PFSK-1 (cell line): ENCODE measurements at regions not wholly inside any gene's neighbourhood (a gene's known extent, or its start where the extent isn't known, plus 50 kb on each side); places are given as distances from the start of the nearest gene placed in this dataset.

Experiments
- FOXP2 ChIP-seq: optimal IDR thresholded peaks from 2 replicates; pipeline ENCODE3; 2011; ENCODE audit warnings: borderline replicate concordance, control low read depth, inconsistent platforms; ENCODE audit not compliant: insufficient read depth; ENCODE audit errors: extremely low read length, extremely low read depth
- POLR2AphosphoS5 ChIP-seq: IDR thresholded peaks from 2 replicates; pipeline ENCODE4 v1.6.1; 2012; ENCODE audit warnings: low read depth, mild to moderate bottlenecking, control low read depth, low read length, moderate library complexity
- SIN3A ChIP-seq: IDR thresholded peaks from 2 replicates; pipeline ENCODE4 v1.6.1; 2012; ENCODE audit warnings: mild to moderate bottlenecking, low read length, moderate library complexity, borderline replicate concordance; ENCODE audit not compliant: insufficient read depth
- TAF1 ChIP-seq: IDR thresholded peaks from 2 replicates; pipeline ENCODE4 v1.6.1; 2012; ENCODE audit warnings: low read length, control low read depth, borderline replicate concordance; ENCODE audit not compliant: insufficient read depth
- TF ChIP-seq, protein P1 (sequence below), 2 experiments: IDR thresholded peaks; 2 replicates each; pipeline versions ENCODE4 v1.6.1 to v1.8.0; 2011 to 2012; ENCODE audit warnings: low read depth in 2 of 2, low read length in 2 of 2, control low read depth in 1 of 2, inconsistent platforms in 1 of 2, mild to moderate bottlenecking in 1 of 2, moderate library complexity in 1 of 2; ENCODE audit not compliant: insufficient read depth in 1 of 2

DNA sequence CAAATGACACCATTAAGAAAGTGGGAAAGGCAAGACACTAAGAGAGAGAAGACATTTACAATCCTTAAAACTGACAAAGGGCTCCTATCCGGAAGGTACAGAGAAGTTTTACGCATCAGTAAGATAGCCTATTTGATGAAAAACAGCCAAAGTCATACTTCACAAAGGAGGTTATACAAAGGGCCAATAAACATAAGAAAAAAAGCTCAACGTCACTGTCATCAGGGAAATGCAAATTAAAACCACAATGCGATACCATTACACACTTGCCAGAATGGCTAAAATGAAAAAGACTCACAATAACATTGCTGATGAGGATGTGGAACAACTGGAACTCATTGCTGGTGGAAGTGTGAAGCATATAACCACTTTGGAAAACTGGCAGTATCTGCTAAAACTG, 168.6 kb upstream of the FAR2 start:
- TF ChIP-seq FOXP2 (no peak), POLR2AphosphoS5 (no peak), TAF1 (no peak), SIN3A (no peak)
- TF ChIP-seq, protein P1, sequence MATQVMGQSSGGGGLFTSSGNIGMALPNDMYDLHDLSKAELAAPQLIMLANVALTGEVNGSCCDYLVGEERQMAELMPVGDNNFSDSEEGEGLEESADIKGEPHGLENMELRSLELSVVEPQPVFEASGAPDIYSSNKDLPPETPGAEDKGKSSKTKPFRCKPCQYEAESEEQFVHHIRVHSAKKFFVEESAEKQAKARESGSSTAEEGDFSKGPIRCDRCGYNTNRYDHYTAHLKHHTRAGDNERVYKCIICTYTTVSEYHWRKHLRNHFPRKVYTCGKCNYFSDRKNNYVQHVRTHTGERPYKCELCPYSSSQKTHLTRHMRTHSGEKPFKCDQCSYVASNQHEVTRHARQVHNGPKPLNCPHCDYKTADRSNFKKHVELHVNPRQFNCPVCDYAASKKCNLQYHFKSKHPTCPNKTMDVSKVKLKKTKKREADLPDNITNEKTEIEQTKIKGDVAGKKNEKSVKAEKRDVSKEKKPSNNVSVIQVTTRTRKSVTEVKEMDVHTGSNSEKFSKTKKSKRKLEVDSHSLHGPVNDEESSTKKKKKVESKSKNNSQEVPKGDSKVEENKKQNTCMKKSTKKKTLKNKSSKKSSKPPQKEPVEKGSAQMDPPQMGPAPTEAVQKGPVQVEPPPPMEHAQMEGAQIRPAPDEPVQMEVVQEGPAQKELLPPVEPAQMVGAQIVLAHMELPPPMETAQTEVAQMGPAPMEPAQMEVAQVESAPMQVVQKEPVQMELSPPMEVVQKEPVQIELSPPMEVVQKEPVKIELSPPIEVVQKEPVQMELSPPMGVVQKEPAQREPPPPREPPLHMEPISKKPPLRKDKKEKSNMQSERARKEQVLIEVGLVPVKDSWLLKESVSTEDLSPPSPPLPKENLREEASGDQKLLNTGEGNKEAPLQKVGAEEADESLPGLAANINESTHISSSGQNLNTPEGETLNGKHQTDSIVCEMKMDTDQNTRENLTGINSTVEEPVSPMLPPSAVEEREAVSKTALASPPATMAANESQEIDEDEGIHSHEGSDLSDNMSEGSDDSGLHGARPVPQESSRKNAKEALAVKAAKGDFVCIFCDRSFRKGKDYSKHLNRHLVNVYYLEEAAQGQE (IDR thresholded peaks at IDR 0.05; ENCODE audit: insufficient read depth in 1 of 2, low read depth in 2 of 2, low read length in 2 of 2) = no peak

DNA sequence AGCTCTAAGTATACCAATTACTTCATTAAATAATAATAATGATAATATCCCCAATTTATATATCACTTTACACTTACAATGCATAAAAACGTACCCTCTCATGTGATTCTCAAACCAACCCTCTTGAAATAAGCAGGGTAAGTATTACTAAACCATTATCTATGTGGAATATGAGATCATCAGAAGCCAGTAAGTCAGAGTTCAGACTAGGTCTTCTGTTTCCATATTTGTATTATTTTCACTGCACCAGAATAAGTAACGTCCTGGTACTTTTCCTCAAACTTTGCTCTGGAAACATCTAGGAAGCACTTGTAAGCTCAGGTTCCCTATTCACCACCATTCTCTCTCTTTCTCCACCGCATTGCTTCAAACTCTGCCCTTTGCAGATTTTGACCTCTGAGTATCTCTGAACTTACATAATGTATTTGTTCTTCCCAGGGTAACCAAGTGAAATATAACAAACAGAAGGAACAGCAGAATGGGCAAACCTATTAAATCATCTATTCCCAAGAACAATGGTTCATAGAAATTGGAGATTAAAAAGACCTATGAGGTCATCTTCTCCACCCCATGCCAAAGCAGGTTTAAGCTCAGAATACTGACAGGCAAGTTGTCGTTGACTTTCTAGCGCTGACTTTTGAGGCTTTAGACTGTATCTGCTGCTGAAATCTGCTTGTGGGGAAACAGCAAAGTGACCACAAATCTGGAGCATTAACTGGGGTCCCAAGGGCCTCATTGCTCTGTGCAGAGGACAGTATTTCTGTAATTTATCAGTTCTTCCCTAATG, 161.3 kb upstream of the FAR2 start:
- TF ChIP-seq TAF1 (no peak), SIN3A (no peak), POLR2AphosphoS5 (no peak), FOXP2 (no peak)
- TF ChIP-seq, protein P1 (IDR thresholded peaks at IDR 0.05; ENCODE audit: insufficient read depth in 1 of 2, low read depth in 2 of 2, low read length in 2 of 2) = no peak

DNA sequence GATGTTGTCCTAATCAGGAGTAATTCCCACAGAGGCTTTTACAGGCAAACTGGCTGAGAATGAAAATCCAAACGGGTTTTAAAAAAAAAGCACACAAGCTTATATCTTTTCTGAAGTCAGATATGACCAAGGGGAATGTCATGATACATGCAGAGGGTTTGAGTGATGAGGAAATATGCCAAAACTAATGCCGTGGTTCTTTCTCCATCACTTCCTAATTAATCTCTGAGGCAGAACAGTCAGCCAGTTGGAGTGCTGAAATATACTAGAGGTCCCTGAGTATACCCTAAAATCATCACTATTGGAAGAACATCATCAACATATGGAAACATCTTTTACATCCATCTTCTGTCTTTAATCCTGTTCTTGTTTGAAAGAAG, 160.8 kb upstream of the FAR2 start:
- no peak for TF ChIP-seq POLR2AphosphoS5
- TF ChIP-seq SIN3A = no peak
- TF ChIP-seq, protein P1 (IDR thresholded peaks at IDR 0.05; ENCODE audit: insufficient read depth in 1 of 2, low read depth in 2 of 2, low read length in 2 of 2) = no peak
- TF ChIP-seq FOXP2 = no peak
- TF ChIP-seq TAF1 = no peak

DNA sequence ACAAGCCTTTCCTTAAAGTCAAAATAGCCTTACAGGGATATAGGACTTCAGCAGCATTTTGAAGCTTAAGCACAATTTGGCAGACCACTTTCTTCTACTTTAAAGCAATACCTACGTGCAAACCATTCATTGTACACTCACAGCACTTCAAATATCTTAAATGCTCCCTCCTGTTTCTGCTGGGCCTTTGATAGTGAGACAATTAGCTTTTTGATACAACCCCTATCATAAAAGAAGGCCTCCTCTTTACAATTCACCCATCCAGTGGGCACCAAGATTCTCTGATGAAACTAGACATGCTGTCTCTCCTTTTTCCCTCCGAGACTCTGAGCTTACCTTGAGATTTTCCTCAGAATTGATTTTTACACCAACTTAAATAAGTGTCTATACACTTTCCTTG, 157.5 kb upstream of the FAR2 start:
- TF ChIP-seq, protein P1 (IDR thresholded peaks at IDR 0.05; ENCODE audit: insufficient read depth in 1 of 2, low read depth in 2 of 2, low read length in 2 of 2) = no peak
- TF ChIP-seq SIN3A (no peak), POLR2AphosphoS5 (no peak), TAF1 (no peak), FOXP2 (no peak)
